GM21737 (cell line): ENCODE measurements at regions not wholly inside any gene's neighbourhood (a gene's known extent, or its start where the extent isn't known, plus 50 kb on each side); places are given as distances from the start of the nearest gene placed in this dataset.

Experiments used
- ATAC-seq: cut with Tn5 transposase; IDR thresholded peaks from one replicate; pipeline ENCODE4 v1.9.1; 2021; ENCODE audit warnings: mild to moderate bottlenecking, moderate library complexity; ENCODE audit not compliant: unreplicated experiment

GRCh38 chr2:150417278-150417677, 70.2 kb downstream of the RND3 start:
- no peak for ATAC-seq

DNA sequence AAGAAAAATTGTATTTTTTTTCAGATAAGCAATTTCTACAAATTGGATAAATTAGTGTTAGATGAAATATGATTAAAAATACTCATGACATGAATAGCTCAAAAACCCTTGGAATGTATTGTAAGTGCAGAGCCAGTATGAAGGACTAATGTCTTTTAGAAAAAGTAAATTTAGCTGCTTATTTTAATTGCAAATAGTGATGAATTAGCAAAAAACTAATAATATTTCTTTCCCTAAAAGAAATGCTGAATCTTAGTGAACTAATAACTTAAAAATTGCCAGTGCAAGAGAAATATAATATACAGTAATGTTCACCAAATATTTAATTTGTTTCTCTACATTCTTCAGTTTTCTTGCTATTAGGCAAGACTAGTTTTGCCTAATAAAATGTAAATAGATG, 72.4 kb downstream of the RND3 start:
- ATAC-seq, result no peak

DNA sequence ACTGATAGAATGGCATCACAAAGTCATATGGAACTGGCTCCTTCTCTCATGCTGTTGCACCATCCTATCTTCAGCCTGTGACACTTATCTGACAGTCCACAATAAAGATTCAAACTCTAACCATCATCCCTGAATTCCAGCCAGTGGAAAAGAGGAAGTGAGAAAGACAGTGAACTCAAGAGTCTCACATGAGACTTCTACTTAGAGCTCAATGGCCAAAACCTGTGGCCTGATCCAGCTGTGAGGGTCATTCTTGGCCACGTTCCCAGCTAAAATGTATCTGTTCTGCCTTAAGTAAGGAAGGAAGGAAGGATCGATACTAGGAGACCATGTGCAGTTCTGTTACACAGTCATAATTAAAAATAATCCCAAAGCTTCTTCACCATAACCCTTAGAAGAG, 73.6 kb downstream of the RND3 start:
- ATAC-seq, result no peak

GRCh38 chr2:150413366-150413765, 74.1 kb downstream of the RND3 start:
- no peak for ATAC-seq

DNA sequence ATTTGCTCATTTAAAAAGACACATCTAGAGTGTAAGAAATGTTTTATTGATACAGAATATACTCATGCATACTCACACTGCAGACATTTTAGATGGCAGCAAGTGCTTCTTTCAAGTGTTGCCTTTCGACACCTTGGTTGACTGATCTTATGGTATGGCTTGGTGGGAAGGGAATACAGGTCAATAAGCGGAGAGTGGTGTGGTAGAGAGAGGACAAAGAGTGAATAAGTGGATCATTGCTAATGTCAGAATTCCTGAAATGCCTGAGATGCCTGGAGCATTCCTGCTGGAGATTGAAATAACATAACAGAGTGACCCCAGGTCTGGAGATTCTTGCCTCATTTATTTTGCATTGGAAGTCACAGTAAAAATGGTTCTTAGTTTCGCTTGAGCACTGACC, 76.7 kb downstream of the RND3 start:
- ATAC-seq, result no peak

DNA sequence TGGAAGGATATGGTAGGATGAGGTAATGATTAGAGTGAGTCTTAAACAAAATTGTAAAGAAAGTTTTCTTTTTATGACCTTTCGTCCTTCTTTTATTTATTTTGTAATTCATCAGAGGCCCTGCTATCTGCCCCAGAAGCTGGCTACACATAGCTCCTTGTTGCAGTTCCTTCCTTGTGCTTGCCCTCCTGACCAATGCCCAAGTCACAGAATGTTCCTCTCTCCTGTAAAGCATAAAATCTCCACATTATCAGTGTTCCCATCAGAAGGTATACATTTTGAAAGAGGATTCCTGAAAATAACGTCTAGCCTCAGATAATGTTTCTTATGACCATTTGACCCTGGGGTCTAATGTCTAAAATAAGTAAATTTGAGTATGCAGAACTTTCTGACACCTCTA, 78.3 kb downstream of the RND3 start:
- no peak for ATAC-seq

GRCh38 chr2:150404147-150404546, 83.3 kb downstream of the RND3 start:
- no peak for ATAC-seq

DNA sequence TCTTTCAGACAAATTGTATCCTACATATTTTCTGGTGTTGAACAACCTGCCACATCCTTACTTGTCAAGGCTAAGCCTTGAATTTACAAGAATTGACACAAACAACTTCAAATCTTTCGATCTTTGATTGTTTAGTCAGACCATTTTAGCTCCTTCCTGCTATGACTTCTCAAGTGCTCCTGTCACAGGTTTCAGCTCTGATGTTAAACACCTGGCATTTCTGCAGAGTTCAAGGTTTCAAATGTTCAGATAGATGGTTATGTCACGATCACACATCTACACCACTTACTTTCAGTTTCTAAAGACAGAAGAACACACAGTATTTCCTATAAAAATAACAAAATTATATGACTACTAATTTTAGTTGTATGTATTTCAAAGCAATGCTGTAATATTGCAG, 84.0 kb downstream of the RND3 start:
- no peak for ATAC-seq

- ATAC-seq, result no peak
Measured at GRCh38 chr2:150402953-150403352, 84.5 kb downstream of the RND3 start.

- no peak for ATAC-seq
Measured at GRCh38 chr2:150400849-150401248, 86.6 kb downstream of the RND3 start.

DNA sequence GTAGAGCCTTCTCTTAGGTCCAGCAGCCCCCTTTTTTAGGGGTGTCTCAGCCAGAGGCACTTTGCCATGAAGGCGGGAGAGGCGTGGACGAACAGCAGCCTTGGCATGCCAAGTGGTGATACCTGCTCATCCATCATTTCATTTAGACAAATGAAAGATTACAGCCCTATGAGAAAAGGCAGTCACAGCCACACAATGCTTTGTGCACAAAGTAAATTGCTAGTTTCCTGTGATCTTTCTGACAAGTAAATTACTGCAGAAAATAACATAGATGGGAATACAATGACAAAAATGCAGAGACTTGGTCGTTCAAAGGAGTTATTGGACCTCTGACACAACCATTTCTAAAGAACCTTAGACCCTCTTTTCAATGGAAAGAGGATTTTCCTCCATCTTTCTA, 94.9 kb downstream of the RND3 start:
- no peak for ATAC-seq

- no peak for ATAC-seq
Measured at GRCh38 chr2:150391779-150392178, 95.7 kb downstream of the RND3 start.

GRCh38 chr2:150389447-150389846, 98.0 kb downstream of the RND3 start:
- no peak for ATAC-seq

DNA sequence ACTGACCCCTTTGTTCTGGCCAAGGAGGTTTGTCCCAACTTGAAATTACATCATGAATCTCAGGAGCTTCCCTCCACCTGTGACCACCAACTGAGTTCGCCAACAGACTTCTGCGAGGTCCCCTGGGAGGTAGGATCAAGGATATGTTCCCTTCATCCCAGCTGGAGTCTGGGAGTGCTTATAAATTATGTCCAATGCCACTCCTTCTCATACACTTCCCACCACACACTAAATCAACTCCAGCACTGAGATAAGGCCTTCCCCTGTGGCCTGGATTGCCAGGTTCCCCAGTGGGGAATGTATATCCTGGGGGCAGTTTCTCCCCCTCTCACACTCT, 99.2 kb downstream of the RND3 start:
- no peak for ATAC-seq

- no peak for ATAC-seq
Measured at GRCh38 chr2:150387586-150388288, 99.7 kb downstream of the RND3 start.

- no peak for ATAC-seq
Measured at GRCh38 chr2:150385211-150385610, 102.3 kb downstream of the RND3 start.

- no peak for ATAC-seq
Measured at GRCh38 chr2:150383587-150383986, 103.9 kb downstream of the RND3 start.

DNA sequence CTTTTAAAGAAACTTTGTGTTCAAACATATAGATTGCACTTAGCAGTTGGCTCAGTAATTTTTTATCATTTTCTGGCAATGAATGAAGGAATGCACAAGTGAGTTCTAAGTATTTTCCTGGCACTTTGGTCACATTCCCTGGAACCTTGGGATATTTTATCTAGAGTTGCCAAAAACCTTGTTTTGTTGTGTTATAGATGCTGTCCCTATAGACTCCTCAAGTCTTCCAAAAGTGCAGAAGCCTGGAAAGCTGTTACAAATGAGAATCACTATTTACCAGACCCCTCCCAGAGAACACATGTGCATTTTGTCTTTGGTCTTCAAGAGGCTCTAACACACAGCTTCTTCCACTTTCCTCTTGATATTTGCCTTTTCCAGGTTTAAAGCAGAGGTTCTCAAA, 108.3 kb downstream of the RND3 start:
- no peak for ATAC-seq

DNA sequence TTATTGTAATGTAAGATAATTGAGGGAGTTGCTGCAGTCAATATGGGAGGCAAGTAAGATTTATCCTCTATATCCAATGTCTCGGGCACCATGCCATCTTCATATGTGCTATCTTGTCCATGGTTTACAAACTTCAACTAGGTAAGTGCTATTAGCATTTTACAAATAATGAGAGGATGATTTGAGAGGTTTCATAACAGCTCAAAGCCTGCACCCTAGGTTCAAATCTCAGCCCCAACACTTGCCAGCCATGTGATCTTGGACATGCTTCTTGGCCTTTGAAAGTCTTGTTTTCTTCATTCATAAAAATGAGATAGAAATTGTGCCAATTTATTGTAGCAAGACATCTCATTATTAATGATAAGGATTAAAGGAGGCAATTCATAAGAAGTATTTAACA, 108.8 kb downstream of the RND3 start:
- ATAC-seq, result no peak

DNA sequence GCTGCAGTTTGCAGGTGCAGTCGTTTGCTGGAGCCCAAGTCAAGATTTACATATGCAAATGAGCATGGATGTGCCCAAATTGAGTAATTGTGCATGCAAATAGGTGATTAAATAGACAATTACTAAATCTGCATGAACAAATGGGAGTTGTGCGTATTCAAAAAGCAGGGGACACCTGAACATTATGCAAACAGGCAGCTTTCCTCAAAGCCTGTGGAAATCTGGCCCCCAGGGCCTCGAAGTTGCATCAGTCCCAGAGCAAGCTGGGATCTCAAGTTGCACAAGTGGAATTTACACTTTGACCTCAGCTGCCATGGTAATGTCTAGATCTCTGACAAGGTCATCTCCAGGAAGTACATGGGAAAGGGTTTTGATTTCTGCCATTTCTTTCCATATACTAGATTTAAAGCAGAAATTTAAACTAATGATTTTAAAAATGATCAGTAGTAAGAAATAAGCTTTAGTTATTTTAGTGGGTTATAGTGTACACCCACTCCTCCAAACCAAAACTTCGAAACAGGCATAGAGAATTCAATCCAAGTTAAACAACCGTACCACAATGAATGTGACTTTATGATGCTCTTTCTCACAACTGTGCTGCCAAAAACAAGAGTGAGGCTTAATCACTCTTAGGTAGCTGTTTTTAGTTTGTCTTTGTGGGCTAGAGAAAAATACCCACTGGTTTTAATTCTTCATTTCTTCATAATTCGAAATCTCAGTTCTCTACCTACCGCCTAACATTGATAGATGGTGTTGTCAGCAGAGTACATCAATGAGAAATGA, 110.7 kb downstream of the RND3 start:
- no peak for ATAC-seq

DNA sequence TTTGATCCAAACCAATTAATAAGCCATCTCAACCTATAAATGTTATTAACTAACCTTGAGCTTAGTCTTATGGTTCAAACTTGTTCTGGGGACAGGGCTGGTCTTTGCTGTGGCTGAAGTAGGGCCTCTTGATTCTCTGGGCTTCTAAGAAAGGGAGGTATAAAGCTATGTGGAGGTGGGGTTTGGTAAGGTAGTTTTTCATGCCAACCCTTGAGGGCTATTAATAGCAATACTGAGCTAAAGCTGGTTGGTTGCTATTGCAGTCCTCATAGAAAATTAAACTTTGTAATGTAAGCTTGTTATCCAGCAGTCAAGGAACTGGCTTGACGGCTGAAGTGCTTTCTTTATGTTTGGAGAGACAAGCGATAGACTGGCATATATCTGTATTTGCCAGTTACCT, 112.1 kb downstream of the RND3 start:
- no peak for ATAC-seq

GRCh38 chr2:150374492-150374891, 113.0 kb downstream of the RND3 start:
- no peak for ATAC-seq

DNA sequence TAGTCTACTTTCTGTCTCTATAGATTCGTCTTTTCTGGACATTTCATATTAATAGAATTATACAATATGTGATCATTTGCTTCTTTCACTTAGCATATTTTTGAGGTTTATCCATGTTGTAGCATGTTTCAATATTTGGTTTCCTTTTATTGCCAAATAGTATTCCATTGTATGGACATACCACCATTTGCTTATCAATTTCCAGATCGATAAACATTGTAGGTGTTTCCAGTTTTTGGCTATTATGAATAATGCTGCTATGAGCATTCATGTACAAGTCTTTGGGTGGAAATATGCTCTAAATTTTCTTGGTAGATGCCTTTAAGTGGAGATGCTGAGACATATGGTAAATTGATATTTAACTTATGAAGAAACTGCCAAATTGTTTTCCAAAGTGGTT, 114.1 kb downstream of the RND3 start:
- ATAC-seq, result no peak
